OCI-LY3 (cell line): ENCODE measurements at regions not wholly inside any gene's neighbourhood (a gene's known extent, or its start where the extent isn't known, plus 50 kb on each side); places are given as distances from the start of the nearest gene placed in this dataset.

ENCODE experiments used
- H2AFZ ChIP-seq: fragments of 200-600, 300-600 bp; shearing (Covaris generic); 2 replicates; pipeline ENCODE4 v1.6.0; 2014; ENCODE audit warnings: antibody characterized with exemption, low read depth, low read length
- H3K27ac ChIP-seq: fragments of 200-600, 300-600 bp; sonication (generic); 2 replicates; pipeline ENCODE4 v1.5.1; 2014; ENCODE audit warnings: mild to moderate bottlenecking, low read length, moderate library complexity, mixed read lengths
- H3K27me3 ChIP-seq: fragments of 200-600, 300-600 bp; sonication (generic); 2 replicates; pipeline ENCODE4 v1.6.1; 2014; ENCODE audit warnings: low read depth, low read length, mixed read lengths
- H3K36me3 ChIP-seq: fragments of 200-600, 300-600 bp; sonication (generic); replicated peaks from 2 replicates; pipeline ENCODE3; 2014; ENCODE audit warnings: low read depth, low read length, mixed read lengths
- H3K4me1 ChIP-seq: fragments of 300-600, 200-600 bp; sonication (generic); 2 replicates; pipeline ENCODE4 v1.6.1; 2014; ENCODE audit warnings: low read length, mixed read lengths
- H3K4me2 ChIP-seq: fragments of 200-600, 300-600 bp; sonication (generic); 2 replicates; pipeline ENCODE4 v1.6.1; 2014; ENCODE audit warnings: low read length, mixed read lengths
- H3K4me3 ChIP-seq: fragments of 300-600, 200-600 bp; sonication (generic); 2 replicates; pipeline ENCODE4 v1.5.1; 2014; ENCODE audit warnings: antibody characterized with exemption, mild to moderate bottlenecking, low read length, moderate library complexity
- H3K79me2 ChIP-seq: fragments of 300-600, 200-600 bp; shearing (Covaris generic); 2 replicates; pipeline ENCODE4 v1.6.1; 2014; ENCODE audit warnings: mild to moderate bottlenecking, low read length, mixed read lengths
- H3K9ac ChIP-seq: fragments of 300-600, 200-600 bp; shearing (Covaris generic); 2 replicates; pipeline ENCODE4 v1.6.0; 2014; ENCODE audit warnings: mild to moderate bottlenecking, low read length, moderate library complexity
- H3K9me3 ChIP-seq: fragments of 200-600, 300-600 bp; shearing (Covaris generic); 2 replicates; pipeline ENCODE4 v1.6.1; 2014; ENCODE audit warnings: low read length, mixed read lengths; ENCODE audit not compliant: insufficient read depth
- H4K20me1 ChIP-seq: fragments of 200-600, 300-600 bp; sonication (generic); 2 replicates; pipeline ENCODE4 v1.6.1; 2016; ENCODE audit warnings: low read length, mixed read lengths; ENCODE audit not compliant: insufficient read depth
- CTCF ChIP-seq: fragments of 200-600, 300-600 bp; sonication (generic); IDR thresholded peaks from 2 replicates; pipeline ENCODE4 v1.5.1; 2014; ENCODE audit warnings: antibody characterized with exemption, low read length, low read depth
- EZH2phosphoT487 ChIP-seq: fragments of 200-600 bp; shearing (Covaris generic); IDR thresholded peaks from 2 replicates; pipeline ENCODE4 v1.6.1; 2018; ENCODE audit warnings: antibody characterized with exemption, mixed run types, low read depth

GRCh38 chr1:114260805-114261484 is 107.3 kb upstream of the SYT6 start:
- no peak overlapping the region for H3K27ac ChIP-seq
- no peak overlapping the region for H3K9ac ChIP-seq
- H3K27me3 ChIP-seq: no peaks in the 10 kb centered on the region
- TF ChIP-seq CTCF (no peak), EZH2phosphoT487 (no peak)
- no peaks in the 10 kb centered on the region for H3K79me2 ChIP-seq
- no peak overlapping the region for H2AFZ ChIP-seq
- no peaks in the 10 kb centered on the region for H3K9me3 ChIP-seq
- H3K36me3 ChIP-seq: no peaks in the 10 kb centered on the region
- H3K4me2 ChIP-seq: no peak overlapping the region
- no peaks in the 10 kb centered on the region for H3K4me1 ChIP-seq
- H3K4me3 ChIP-seq: no peak overlapping the region
- no peaks in the 10 kb centered on the region for H4K20me1 ChIP-seq

- Histone ChIP-seq H3K4me2 (no peak overlapping the region), H2AFZ (no peak overlapping the region), H3K36me3 (no peaks in the 10 kb centered on the region), H3K27ac (no peak overlapping the region), H3K79me2 (no peaks in the 10 kb centered on the region), H3K4me3 (no peak overlapping the region), H3K9ac (no peak overlapping the region), H4K20me1 (no peaks in the 10 kb centered on the region), H3K4me1 (no peaks in the 10 kb centered on the region), H3K9me3 (no peaks in the 10 kb centered on the region), H3K27me3 (no peaks in the 10 kb centered on the region)
- TF ChIP-seq EZH2phosphoT487 (no peak), CTCF (no peak)
These were observed 106.0 kb upstream of the SYT6 start for GRCh38 chr1:114259511-114260160.

- Histone ChIP-seq H3K79me2 (no peaks in the 10 kb centered on the region), H3K9ac (no peak overlapping the region), H4K20me1 (no peaks in the 10 kb centered on the region), H3K4me1 (no peaks in the 10 kb centered on the region), H3K27ac (no peak overlapping the region), H2AFZ (no peak overlapping the region), H3K36me3 (no peaks in the 10 kb centered on the region), H3K9me3 (no peaks in the 10 kb centered on the region), H3K4me2 (no peak overlapping the region), H3K4me3 (no peak overlapping the region), H3K27me3 (no peaks in the 10 kb centered on the region)
- TF ChIP-seq CTCF (no peak), EZH2phosphoT487 (no peak)
These were observed 105.0 kb upstream of the SYT6 start for GRCh38 chr1:114258633-114259032.

- H2AFZ ChIP-seq: no peak overlapping the region
- no peak for TF ChIP-seq EZH2phosphoT487
- no peak for TF ChIP-seq CTCF
- no peaks in the 10 kb centered on the region for H3K9me3 ChIP-seq
- no peaks in the 10 kb centered on the region for H3K36me3 ChIP-seq
- no peaks in the 10 kb centered on the region for H3K79me2 ChIP-seq
- no peaks in the 10 kb centered on the region for H4K20me1 ChIP-seq
- H3K27me3 ChIP-seq: no peaks in the 10 kb centered on the region
- H3K27ac ChIP-seq: no peak overlapping the region
- H3K4me3 ChIP-seq: no peak overlapping the region
- H3K9ac ChIP-seq: no peak overlapping the region
- no peaks in the 10 kb centered on the region for H3K4me1 ChIP-seq
- no peak overlapping the region for H3K4me2 ChIP-seq
These were observed 104.4 kb upstream of the SYT6 start for GRCh38 chr1:114258074-114258473.
